H9 (cell line): ENCODE measurements at regions not wholly inside any gene's neighbourhood (a gene's known extent, or its start where the extent isn't known, plus 50 kb on each side); places are given as distances from the start of the nearest gene placed in this dataset.

Experiments
- DNase-seq: peaks from one replicate; pipeline ENCODE4 v3.0.0-alpha.2; 2017
- H2AFZ ChIP-seq: one replicate; pipeline ENCODE4 v1.6.1; 2013; ENCODE audit warnings: mild to moderate bottlenecking, low read length, control low read depth, moderate library complexity
- H2AK5ac ChIP-seq: 2 replicates; pipeline ENCODE4 v1.6.1; 2013; ENCODE audit warnings: low read length, control low read depth, mixed read lengths; ENCODE audit not compliant: insufficient read length
- H2BK120ac ChIP-seq: one replicate; pipeline ENCODE4 v1.6.1; 2013; ENCODE audit warnings: low read depth, mild to moderate bottlenecking, low read length, control low read depth, inconsistent platforms; ENCODE audit not compliant: poor library complexity, severe bottlenecking
- H2BK12ac ChIP-seq: 2 replicates; pipeline ENCODE4 v1.6.1; 2013; ENCODE audit warnings: low read length, control low read depth, mixed read lengths, low read depth; ENCODE audit not compliant: insufficient read length
- H2BK15ac ChIP-seq: 2 replicates; pipeline ENCODE4 v1.6.1; 2013; ENCODE audit warnings: low read depth, low read length, control low read depth
- H2BK20ac ChIP-seq: one replicate; pipeline ENCODE4 v1.6.1; 2013; ENCODE audit warnings: low read depth, mild to moderate bottlenecking, low read length, control low read depth, inconsistent platforms; ENCODE audit not compliant: poor library complexity, severe bottlenecking
- H2BK5ac ChIP-seq: 2 replicates; pipeline ENCODE4 v1.6.1; 2013; ENCODE audit warnings: low read length, control low read depth, mixed read lengths; ENCODE audit not compliant: insufficient read length
- H3K14ac ChIP-seq: 2 replicates; pipeline ENCODE4 v1.6.1; 2013; ENCODE audit warnings: low read length, control low read depth; ENCODE audit not compliant: insufficient read depth
- H3K18ac ChIP-seq: 2 replicates; pipeline ENCODE4 v1.6.1; 2013; ENCODE audit warnings: low read depth, mild to moderate bottlenecking, mixed read lengths, low read length, control low read depth; ENCODE audit not compliant: insufficient read length
- H3K23ac ChIP-seq: 2 replicates; pipeline ENCODE4 v1.6.1; 2013; ENCODE audit warnings: low read length, control low read depth, mixed read lengths, low read depth; ENCODE audit not compliant: insufficient read length
- H3K23me2 ChIP-seq: 2 replicates; pipeline ENCODE4 v1.6.1; 2013; ENCODE audit warnings: low read depth, mild to moderate bottlenecking, mixed read lengths, low read length, control low read depth; ENCODE audit not compliant: insufficient read length, poor library complexity, severe bottlenecking
- H3K27ac ChIP-seq: 2 replicates; pipeline ENCODE4 v1.5.1; 2013; ENCODE audit warnings: low read length, control low read depth, mixed read lengths, low read depth; ENCODE audit not compliant: insufficient read length
- H3K27me3 ChIP-seq: 2 replicates; pipeline ENCODE4 v1.6.1; 2013; ENCODE audit warnings: low read length, control low read depth, inconsistent platforms; ENCODE audit not compliant: insufficient read depth
- H3K4ac ChIP-seq: 2 replicates; pipeline ENCODE4 v1.6.1; 2013; ENCODE audit warnings: low read depth, mild to moderate bottlenecking, control low read depth, inconsistent platforms, low read length, moderate library complexity
- H3K4me1 ChIP-seq: 2 replicates; pipeline ENCODE4 v1.6.1; 2013; ENCODE audit warnings: low read length, control low read depth, inconsistent platforms; ENCODE audit not compliant: insufficient read depth
- H3K4me2 ChIP-seq: 2 replicates; pipeline ENCODE4 v1.6.1; 2013; ENCODE audit warnings: low read length, control low read depth, mixed read lengths; ENCODE audit not compliant: insufficient read length, insufficient read depth
- H3K56ac ChIP-seq: 2 replicates; pipeline ENCODE4 v1.6.1; 2013; ENCODE audit warnings: low read depth, mild to moderate bottlenecking, mixed read lengths, low read length, control low read depth; ENCODE audit not compliant: insufficient read length
- H3K79me1 ChIP-seq: 2 replicates; pipeline ENCODE4 v1.6.1; 2013; ENCODE audit warnings: low read depth, mild to moderate bottlenecking, moderate library complexity, low read length, control low read depth, inconsistent platforms; ENCODE audit not compliant: insufficient read depth, poor library complexity, severe bottlenecking
- H3K79me2 ChIP-seq: 2 replicates; pipeline ENCODE4 v1.6.1; 2013; ENCODE audit warnings: low read length, control low read depth, inconsistent platforms; ENCODE audit not compliant: insufficient read depth
- H3K9ac ChIP-seq: 2 replicates; pipeline ENCODE4 v1.6.1; 2013; ENCODE audit warnings: low read length, control low read depth, mixed read lengths; ENCODE audit not compliant: insufficient read length; ENCODE audit errors: extremely low read depth
- H3K9me3 ChIP-seq: one replicate; pipeline ENCODE4 v1.6.1; 2013; ENCODE audit warnings: low read depth, low read length, inconsistent platforms; ENCODE audit not compliant: control insufficient read depth
- H3T11ph ChIP-seq: one replicate; pipeline ENCODE4 v1.6.1; 2013; ENCODE audit warnings: mild to moderate bottlenecking, low read length, control low read depth, inconsistent platforms
- H4K20me1 ChIP-seq: one replicate; pipeline ENCODE4 v1.6.1; 2013; ENCODE audit not compliant: control insufficient read depth, insufficient read length, insufficient read depth
- H4K5ac ChIP-seq: 2 replicates; pipeline ENCODE4 v1.6.1; 2013; ENCODE audit warnings: low read depth, mild to moderate bottlenecking, mixed read lengths, low read length, control low read depth; ENCODE audit not compliant: insufficient read length
- H4K8ac ChIP-seq: replicated peaks from 2 replicates; pipeline ENCODE4 v1.6.1; 2013; ENCODE audit warnings: low read length, control low read depth, mixed read lengths, low read depth; ENCODE audit not compliant: insufficient read length
- H4K91ac ChIP-seq: 2 replicates; pipeline ENCODE4 v1.6.1; 2013; ENCODE audit warnings: low read depth, mild to moderate bottlenecking, moderate library complexity, mixed read lengths, low read length, control low read depth; ENCODE audit not compliant: insufficient read length
- H3K27ac Mint-ChIP-seq, 3 experiments: 2 replicates in 2 of 3; 3 replicates in 1 of 3; pipeline ENCODE4 v1.8.0; 2020 to 2021; ENCODE audit warnings: mixed read lengths in 3 of 3, mild to moderate bottlenecking in 1 of 3, moderate library complexity in 1 of 3
- H3K27me3 Mint-ChIP-seq: 2 replicates; pipeline ENCODE4 v1.8.0; 2021; ENCODE audit warnings: low read depth, mild to moderate bottlenecking, moderate library complexity, mixed read lengths
- H3K36me3 Mint-ChIP-seq, 3 experiments: 2 replicates in 2 of 3; 3 replicates in 1 of 3; pipeline ENCODE4 v1.8.0; 2020 to 2021; ENCODE audit warnings: low read depth in 3 of 3, mixed read lengths in 3 of 3; ENCODE audit not compliant: insufficient read depth in 1 of 3
- H3K4me1 Mint-ChIP-seq, 2 experiments: 2 replicates each; pipeline ENCODE4 v1.8.0; 2020; ENCODE audit warnings: mixed read lengths in 2 of 2
- H3K4me3 Mint-ChIP-seq, 2 experiments: 2 replicates in 1 of 2; 3 replicates in 1 of 2; pipeline ENCODE4 v1.8.0; 2020 to 2021; ENCODE audit warnings: mild to moderate bottlenecking in 2 of 2, mixed read lengths in 2 of 2, moderate library complexity in 1 of 2
- H3K9me3 Mint-ChIP-seq, 2 experiments: 2 replicates in 1 of 2; 3 replicates in 1 of 2; pipeline ENCODE4 v1.8.0; 2020; ENCODE audit warnings: mild to moderate bottlenecking in 2 of 2, mixed read lengths in 2 of 2, moderate library complexity in 1 of 2
- CTCF ChIP-seq: fragments of 200-600 bp; sonication (generic); conservative IDR thresholded peaks from 3 replicates; pipeline ENCODE4 v1.8.0; 2021; ENCODE audit warnings: antibody characterized with exemption, mild to moderate bottlenecking
- WGBS: extraction: QIAGEN DNeasy Blood & Tissue Kit; methylation state at CpG from one replicate; pipeline ENCODE4 v1.1.7; 2013; ENCODE audit warnings: missing lambda C conversion rate, low lambda C conversion rate, mixed read lengths; ENCODE audit not compliant: insufficient read length; ENCODE audit errors: extremely low coverage; 5-methylcytosine and 5-hydroxymethylcytosine counted together

DNA sequence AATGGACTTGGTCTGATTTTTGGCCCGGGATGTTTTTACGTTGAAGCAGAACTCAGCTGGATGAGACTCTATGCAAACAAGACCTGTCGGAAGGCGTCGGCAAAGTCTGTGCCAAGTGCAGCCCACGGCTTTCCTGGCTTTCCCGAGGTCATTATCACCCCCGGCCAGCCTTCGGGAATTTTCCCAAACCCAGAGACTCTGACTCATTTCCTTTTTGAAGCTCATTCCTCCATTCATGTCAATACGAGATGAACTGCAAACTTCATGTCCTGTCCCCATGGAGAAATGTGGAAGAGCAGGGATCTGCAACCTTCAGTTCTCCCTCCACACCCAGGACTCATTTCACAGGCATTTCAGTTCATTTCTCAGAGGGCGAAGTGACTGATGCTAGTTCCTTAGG, 95.3 kb downstream of the IRX2 start:
- H2AFZ ChIP-seq, result no peak overlapping the region
- DNase-seq, result no peak
- Mint-ChIP-seq H3K9me3 (no peaks in the 10 kb centered on the region), H3K4me1 (peaks cover 0 to 5% of the 10 kb centered on the region in 2 experiments; a peak in 1 of 4 replicates), H3K36me3 (no peaks in the 10 kb centered on the region), H3K4me3 (no peak overlapping the region), H3K27ac (no peak overlapping the region), H3K27me3 (peaks cover 7% of the 10 kb centered on the region)
- H2AK5ac ChIP-seq, result no peak overlapping the region
- H3K14ac ChIP-seq, result no peak overlapping the region
- no peak overlapping the region for H2BK20ac ChIP-seq
- H3K79me2 ChIP-seq, result no peaks in the 10 kb centered on the region
- H4K91ac ChIP-seq, result no peak overlapping the region
- H2BK12ac ChIP-seq, result no peak overlapping the region
- no CpG with 5 or more reads among the region's 11 CpGs for WGBS
- TF ChIP-seq CTCF, result no peak
- H3K23ac ChIP-seq, result no peak overlapping the region
- H3K4ac ChIP-seq, result no peak overlapping the region
- H3K9me3 ChIP-seq, result no peaks in the 10 kb centered on the region
- no peak overlapping the region for H3K56ac ChIP-seq
- H3K27me3 ChIP-seq, result no peaks in the 10 kb centered on the region
- no peak overlapping the region for H3T11ph ChIP-seq
- H3K4me1 ChIP-seq, result no peaks in the 10 kb centered on the region; the same call in 1 of the 2 replicates
- H3K23me2 ChIP-seq, result no peaks in the 10 kb centered on the region
- no peak overlapping the region for H4K8ac ChIP-seq
- no peak overlapping the region for H4K5ac ChIP-seq
- H2BK120ac ChIP-seq, result no peak overlapping the region
- no peak overlapping the region for H3K9ac ChIP-seq
- H2BK15ac ChIP-seq, result no peak overlapping the region
- H3K18ac ChIP-seq, result no peak overlapping the region
- H3K4me2 ChIP-seq, result no peak overlapping the region
- no peaks in the 10 kb centered on the region for H3K79me1 ChIP-seq
- no peak overlapping the region for H3K27ac ChIP-seq
- H2BK5ac ChIP-seq, result no peak overlapping the region
- H4K20me1 ChIP-seq, result no peaks in the 10 kb centered on the region
